ENCODE measurements at regions not wholly inside any gene's neighbourhood (a gene's known extent, or its start where the extent isn't known, plus 50 kb on each side); places are given as distances from the start of the nearest gene placed in this dataset.
"Not testable (repeated sequence)": the region's sequence is repeated elsewhere in the genome, so short reads cannot be mapped to it uniquely, and the experiment has no call there.

DNA sequence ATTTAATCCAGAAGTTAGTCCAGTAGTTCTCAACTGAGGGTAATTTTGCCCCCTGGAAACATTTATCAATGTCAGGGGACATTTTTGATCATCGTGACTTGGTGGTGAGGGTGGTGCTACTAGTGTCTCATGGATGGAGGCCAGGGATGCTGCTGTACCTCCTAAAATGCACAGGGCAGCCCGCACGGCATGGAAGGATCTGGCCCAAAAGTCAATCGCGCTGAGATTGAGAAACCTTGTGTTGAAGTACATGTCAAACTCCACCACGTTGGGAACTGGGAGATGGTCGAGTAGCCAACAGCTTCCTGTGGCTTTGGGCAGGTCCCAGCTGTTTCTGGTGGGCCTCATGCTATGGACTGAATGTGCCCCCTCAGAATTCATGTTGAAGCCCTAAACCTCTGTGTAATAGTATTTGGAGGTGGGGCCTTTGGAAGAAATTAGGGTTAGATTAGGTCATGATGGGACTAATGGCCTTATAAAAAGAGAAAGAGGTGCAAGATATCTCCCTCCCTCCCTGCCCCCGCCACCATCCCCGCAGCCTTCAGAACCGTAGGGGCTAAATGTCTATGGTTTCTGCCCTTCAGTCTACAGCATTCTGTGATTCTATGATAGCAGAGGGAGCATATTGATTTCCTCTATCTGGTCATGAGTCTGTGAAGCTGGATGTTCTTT lies 259.7 kb downstream of the MYCN start:
- TF ChIP-seq POLR2AphosphoS5 (IDR thresholded peaks at IDR 0.05) (no peak), POLR2A (IDR thresholded peaks at IDR 0.05) (no peak)
- TF ChIP-seq, protein P1, sequence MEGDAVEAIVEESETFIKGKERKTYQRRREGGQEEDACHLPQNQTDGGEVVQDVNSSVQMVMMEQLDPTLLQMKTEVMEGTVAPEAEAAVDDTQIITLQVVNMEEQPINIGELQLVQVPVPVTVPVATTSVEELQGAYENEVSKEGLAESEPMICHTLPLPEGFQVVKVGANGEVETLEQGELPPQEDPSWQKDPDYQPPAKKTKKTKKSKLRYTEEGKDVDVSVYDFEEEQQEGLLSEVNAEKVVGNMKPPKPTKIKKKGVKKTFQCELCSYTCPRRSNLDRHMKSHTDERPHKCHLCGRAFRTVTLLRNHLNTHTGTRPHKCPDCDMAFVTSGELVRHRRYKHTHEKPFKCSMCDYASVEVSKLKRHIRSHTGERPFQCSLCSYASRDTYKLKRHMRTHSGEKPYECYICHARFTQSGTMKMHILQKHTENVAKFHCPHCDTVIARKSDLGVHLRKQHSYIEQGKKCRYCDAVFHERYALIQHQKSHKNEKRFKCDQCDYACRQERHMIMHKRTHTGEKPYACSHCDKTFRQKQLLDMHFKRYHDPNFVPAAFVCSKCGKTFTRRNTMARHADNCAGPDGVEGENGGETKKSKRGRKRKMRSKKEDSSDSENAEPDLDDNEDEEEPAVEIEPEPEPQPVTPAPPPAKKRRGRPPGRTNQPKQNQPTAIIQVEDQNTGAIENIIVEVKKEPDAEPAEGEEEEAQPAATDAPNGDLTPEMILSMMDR (IDR thresholded peaks at IDR 0.05 in 8 of 11, conservative IDR thresholded peaks at IDR 0.05 in 3 of 11) = no peak
- 77 to 86% (median 80%) methylated on average over 10 of the region's 10 CpGs for WGBS, 5 donors
- Histone ChIP-seq H3K9me3 (no peaks in the 10 kb centered on the region), H3K4me1 (no peaks in the 10 kb centered on the region), H3K4me3 (no peak overlapping the region), H3K27ac (no peak overlapping the region), H3K36me3 (no peaks in the 10 kb centered on the region), H3K27me3 (replicated peaks in 1 of 7) (no peaks in the 10 kb centered on the region)
- intact Hi-C loops (cut with DNase I; ENCODE audit: low total_unique reads) = no loop called here
- no peak for DNase-seq

DNA sequence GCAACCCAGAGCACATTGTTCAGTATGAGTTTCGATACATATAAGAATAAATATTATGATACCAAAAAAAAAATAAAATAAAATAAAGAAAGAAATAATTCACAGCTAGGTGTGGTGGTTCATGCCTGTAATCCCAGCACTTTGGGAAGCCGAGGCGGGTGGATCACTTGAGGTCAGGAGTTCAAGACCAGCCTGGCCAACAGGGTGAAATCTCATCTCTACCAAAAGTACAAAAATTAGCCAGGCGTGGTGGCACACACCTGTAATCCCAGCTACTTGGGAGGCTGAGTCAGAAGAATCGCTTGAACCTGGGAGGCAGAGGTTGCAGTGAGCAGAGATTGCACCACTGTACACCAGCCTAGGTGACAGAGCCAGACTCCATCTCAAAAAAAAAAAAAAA lies 258.9 kb downstream of the MYCN start:
- H3K36me3 ChIP-seq; H3K4me3 ChIP-seq; DNase-seq; H3K9me3 ChIP-seq; H3K27ac ChIP-seq; H3K4me1 ChIP-seq; intact Hi-C loops (cut with DNase I; ENCODE audit: low total_unique reads); H3K27me3 ChIP-seq (replicated peaks in 1 of 7): not testable (repeated sequence)
- WGBS, 5 donors = 66 to 98% (median 86%) methylated on average over 5 of the region's 5 CpGs

DNA sequence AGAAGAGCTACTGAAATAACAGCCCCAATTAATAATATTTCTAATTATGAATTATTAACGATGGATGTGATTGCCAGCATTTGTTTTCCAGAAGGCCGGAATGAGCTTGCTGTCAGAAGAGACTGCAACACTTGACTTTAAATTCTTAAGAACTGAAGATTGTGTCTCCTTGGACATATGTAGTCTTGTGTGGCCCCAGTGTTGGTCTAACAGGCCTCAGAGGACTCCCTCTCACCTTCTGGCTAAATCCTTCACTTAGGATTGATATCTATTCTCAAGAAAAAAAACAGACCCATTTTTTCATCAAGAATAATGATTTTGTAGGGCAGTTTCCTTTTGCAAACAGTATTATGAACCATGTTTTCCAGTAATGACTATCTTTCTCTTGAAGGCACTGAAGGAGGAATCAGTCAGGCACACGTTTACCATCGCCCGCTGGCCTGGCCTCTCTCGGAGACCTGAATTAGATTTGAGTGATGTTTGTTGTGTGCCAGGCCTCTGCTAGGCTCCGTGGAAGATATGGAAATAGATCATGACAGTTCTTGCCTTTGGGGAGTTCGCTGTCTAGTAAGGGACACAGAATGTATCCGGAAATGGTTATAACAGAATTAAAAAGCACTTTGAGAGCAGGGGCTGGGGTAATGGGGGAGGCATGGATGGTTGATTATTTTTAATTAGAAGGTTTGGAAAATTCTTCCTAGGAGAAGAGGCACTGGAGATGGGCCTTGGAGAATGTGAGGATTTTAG lies 258.0 kb downstream of the MYCN start:
- H3K9me3 ChIP-seq = no peaks in the 10 kb centered on the region
- DNase-seq = no peak
- H3K27ac ChIP-seq = no peak overlapping the region
- no peaks in the 10 kb centered on the region for H3K36me3 ChIP-seq
- H3K27me3 ChIP-seq (replicated peaks in 1 of 7) = no peaks in the 10 kb centered on the region
- intact Hi-C loops (cut with DNase I; ENCODE audit: low total_unique reads) = no loop called here
- 93 to 95% (median 94%) methylated on average over 9 of the region's 9 CpGs for WGBS, 5 donors
- TF ChIP-seq, protein P1 (IDR thresholded peaks at IDR 0.05 in 8 of 11, conservative IDR thresholded peaks at IDR 0.05 in 3 of 11) = no peak
- TF ChIP-seq POLR2AphosphoS5 (IDR thresholded peaks at IDR 0.05) = no peak
- TF ChIP-seq POLR2A (IDR thresholded peaks at IDR 0.05) = no peak
- H3K4me3 ChIP-seq = no peak overlapping the region
- H3K4me1 ChIP-seq = no peaks in the 10 kb centered on the region

DNA sequence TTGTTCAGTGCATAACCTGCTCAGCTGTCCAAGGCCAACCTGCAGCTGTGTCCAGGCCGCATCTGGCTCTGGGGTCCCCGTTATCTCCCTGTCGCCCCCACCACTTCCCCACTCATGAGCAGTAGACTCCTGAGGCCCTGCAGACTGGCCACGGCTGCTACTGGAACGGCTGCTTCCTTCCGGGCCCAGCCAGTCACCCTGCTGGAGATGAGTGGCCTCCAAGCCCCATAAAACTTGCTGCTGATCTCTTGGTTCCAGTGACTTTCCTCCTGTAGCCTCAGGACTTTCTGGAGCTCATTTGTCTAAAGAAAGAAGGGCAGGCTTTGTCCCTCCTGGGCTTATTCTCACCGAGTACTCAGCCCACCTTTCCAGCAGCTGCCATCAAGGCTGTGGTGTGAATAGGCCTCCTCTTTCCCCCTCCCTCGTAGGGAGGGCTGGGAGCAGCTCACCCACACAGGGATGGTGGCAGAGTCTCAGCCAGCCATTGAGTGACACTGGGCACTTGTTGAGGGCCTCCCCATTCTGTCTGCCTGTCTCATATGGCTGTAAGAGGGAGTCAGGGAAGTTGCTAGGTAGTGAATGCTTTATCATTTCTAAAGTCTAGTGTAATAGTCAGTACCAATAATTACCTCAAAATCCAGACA lies 257.3 kb downstream of the MYCN start:
- TF ChIP-seq POLR2AphosphoS5 (IDR thresholded peaks at IDR 0.05) = no peak
- no peak for TF ChIP-seq POLR2A (IDR thresholded peaks at IDR 0.05)
- TF ChIP-seq, protein P1 (IDR thresholded peaks at IDR 0.05 in 8 of 11, conservative IDR thresholded peaks at IDR 0.05 in 3 of 11) = no peak
- WGBS, 5 donors = 45 to 87% (median 74%) methylated on average over 7 to 8 of the region's 8 CpGs

More for the DNA sequence above, 257.3 kb downstream of the MYCN start:
- intact Hi-C loops (cut with DNase I; ENCODE audit: low total_unique reads) = no loop called here
- H3K4me3 ChIP-seq = no peak overlapping the region
- H3K9me3 ChIP-seq = no peaks in the 10 kb centered on the region
- H3K27me3 ChIP-seq (replicated peaks in 1 of 7) = no peaks in the 10 kb centered on the region
- DNase-seq = no peak
- H3K36me3 ChIP-seq = no peaks in the 10 kb centered on the region
- H3K27ac ChIP-seq = peak overlapping the region in 5 of 8 donors; percentile 17 to 67 (median 52)
- no peaks in the 10 kb centered on the region for H3K4me1 ChIP-seq
